ENCODE measurements at regions not wholly inside any gene's neighbourhood (a gene's known extent, or its start where the extent isn't known, plus 50 kb on each side); places are given as distances from the start of the nearest gene placed in this dataset.

- TF ChIP-seq POLR2AphosphoS5 (IDR thresholded peaks at IDR 0.05; ENCODE audit: insufficient read depth in 1 of 2, low read depth in 1 of 2) (no peak), CTCF (IDR thresholded peaks at IDR 0.05) (no peak)
Observed at GRCh38 chr4:58679051-58679450, 1568.9 kb upstream of the IGFBP7 start.
